Right lobe of liver (tissue), 6 donors: ENCODE measurements at regions not wholly inside any gene's neighbourhood (a gene's known extent, or its start where the extent isn't known, plus 50 kb on each side); places are given as distances from the start of the nearest gene placed in this dataset.

ENCODE experiments used
- ATAC-seq, 4 donors: fragments of 200-7000 bp; cut with Tn5 transposase; one replicate each; pipeline ENCODE4 v1.9.1; 2020; ENCODE audit warnings: mild to moderate bottlenecking in 4 of 4, moderate library complexity in 4 of 4
- DNase-seq, 3 donors: peaks; one replicate each; pipeline ENCODE4 v3.0.0-alpha.2; 2020
- H3K27ac ChIP-seq, 3 donors: fragments of 200-600 bp; one replicate each; pipeline ENCODE4 v1.8.0; 2022
- H3K27me3 ChIP-seq, 2 donors: fragments of 200-600 bp; one replicate each; pipeline ENCODE4 v1.8.0; 2022
- H3K36me3 ChIP-seq, 4 donors: fragments of 200-600 bp; sonication (generic) in 1 of 4; one replicate each; pipeline versions ENCODE4 v1.5.1 to v1.8.0; 2017 to 2022; ENCODE audit warnings: control low read depth in 1 of 4
- H3K4me1 ChIP-seq, 4 donors: fragments of 200-600 bp; sonication (generic) in 1 of 4; one replicate each; pipeline versions ENCODE4 v1.5.1 to v1.8.0; 2017 to 2022; ENCODE audit warnings: control low read depth in 1 of 4
- H3K4me3 ChIP-seq, 3 donors: fragments of 200-600 bp; one replicate each; pipeline ENCODE4 v1.8.0; 2022
- H3K9me3 ChIP-seq, 4 donors: fragments of 200-600 bp; sonication (generic) in 1 of 4; one replicate each; pipeline versions ENCODE4 v1.5.1 to v1.8.0; 2017 to 2022; ENCODE audit warnings: control low read depth in 1 of 4
- CTCF ChIP-seq, 4 donors: fragments of 200-600 bp in 3 of 4; fragments of 450-650 bp in 1 of 4; IDR thresholded peaks; one replicate each; pipeline versions ENCODE4 v1.5.1 to v1.8.0; 2016 to 2022; ENCODE audit warnings: antibody characterized with exemption in 4 of 4, mild to moderate bottlenecking in 2 of 4
- POLR2A ChIP-seq: fragments of 450-650 bp; IDR thresholded peaks from one replicate; pipeline ENCODE4 v1.6.1; 2017; ENCODE audit warnings: antibody characterized with exemption, mild to moderate bottlenecking
- WGBS: methylation state at CpG from one replicate; pipeline ENCODE4 v1.1.6; 2018; ENCODE audit warnings: low coverage, low lambda C conversion rate; ENCODE audit not compliant: insufficient coverage; ENCODE audit errors: missing lambda C conversion rate; 5-methylcytosine and 5-hydroxymethylcytosine counted together
- intact Hi-C, 2 donors: fragments of 100-400 bp; cut with DNase I; formaldehyde crosslinking; loops; one replicate each; pipeline versions ENCODE4 v1.11.2 to v1.14.1; 2022
- donor health status: DM: no; HTN: yes; CAD: no.
- donor health status: DM: no; HTN: no; CAD: no.
- donor health status: DM: no; HTN: no; CAD: no.
- donor health status: DM: no; HTN: yes; CAD: no.
- donor health status: DM: no; HTN: yes; CAD: no.

- DNase-seq (peak in 1 of 3 donors; percentile 43), ATAC-seq (peak; percentile 62 to 95 (median 68))
- Histone ChIP-seq H3K4me3 (no peak overlapping the region), H3K36me3 (no peaks in the 10 kb centered on the region), H3K27ac (no peak overlapping the region), H3K4me1 (no peaks in the 10 kb centered on the region), H3K27me3 (no peaks in the 10 kb centered on the region), H3K9me3 (no peaks in the 10 kb centered on the region)
- TF ChIP-seq POLR2A (no peak), CTCF (IDR thresholded peaks at IDR 0.05) (peak in 1 of 4 donors; percentile 40)
- intact Hi-C loops, result no loop called here
- WGBS, result 64% methylated on average over 3 of the region's 3 CpGs
Measured at GRCh38 chr6:78526432-78526831, 340.9 kb upstream of the IRAK1BP1 start.

GRCh38 chr6:78528926-78529325, 338.4 kb upstream of the IRAK1BP1 start:
- Histone ChIP-seq H3K9me3 (no peaks in the 10 kb centered on the region), H3K4me3 (no peak overlapping the region), H3K36me3 (no peaks in the 10 kb centered on the region), H3K4me1 (no peaks in the 10 kb centered on the region), H3K27ac (no peak overlapping the region), H3K27me3 (no peaks in the 10 kb centered on the region)
- no peak for ATAC-seq
- no peak for DNase-seq
- TF ChIP-seq POLR2A (no peak), CTCF (IDR thresholded peaks at IDR 0.05) (no peak)
- intact Hi-C loops, result no loop called here
- 53% methylated on average over 3 of the region's 3 CpGs for WGBS

GRCh38 chr6:78530208-78530607, 337.1 kb upstream of the IRAK1BP1 start:
- WGBS, result 34% methylated on average over 3 of the region's 3 CpGs
- no peak for ATAC-seq
- H3K9me3 ChIP-seq, result no peaks in the 10 kb centered on the region
- intact Hi-C loops, result no loop called here
- H3K27ac ChIP-seq, result no peak overlapping the region
- no peaks in the 10 kb centered on the region for H3K4me1 ChIP-seq
- TF ChIP-seq CTCF (IDR thresholded peaks at IDR 0.05), result no peak
- no peak for TF ChIP-seq POLR2A
- H3K36me3 ChIP-seq, result no peaks in the 10 kb centered on the region
- H3K27me3 ChIP-seq, result no peaks in the 10 kb centered on the region
- H3K4me3 ChIP-seq, result no peak overlapping the region
- DNase-seq, result no peak

GRCh38 chr6:78533426-78533825, 333.9 kb upstream of the IRAK1BP1 start:
- 75% methylated on average over 3 of the region's 3 CpGs for WGBS
- Histone ChIP-seq H3K9me3 (no peaks in the 10 kb centered on the region), H3K27me3 (no peaks in the 10 kb centered on the region), H3K27ac (no peak overlapping the region), H3K4me1 (no peaks in the 10 kb centered on the region), H3K36me3 (no peaks in the 10 kb centered on the region), H3K4me3 (no peak overlapping the region)
- no peak for ATAC-seq
- intact Hi-C loops, result no loop called here
- no peak for TF ChIP-seq CTCF (IDR thresholded peaks at IDR 0.05)
- no peak for TF ChIP-seq POLR2A
- no peak for DNase-seq

- Histone ChIP-seq H3K27ac (no peak overlapping the region), H3K4me1 (no peaks in the 10 kb centered on the region), H3K36me3 (no peaks in the 10 kb centered on the region), H3K4me3 (no peak overlapping the region), H3K27me3 (no peaks in the 10 kb centered on the region), H3K9me3 (no peaks in the 10 kb centered on the region)
- DNase-seq (no peak), ATAC-seq (no peak)
- intact Hi-C loops, result no loop called here
- TF ChIP-seq CTCF (IDR thresholded peaks at IDR 0.05), result no peak
- TF ChIP-seq POLR2A, result no peak
Measured at GRCh38 chr6:78533876-78534275, 333.5 kb upstream of the IRAK1BP1 start.
